Right lung (tissue), 2 donors: ENCODE measurements at regions not wholly inside any gene's neighbourhood (a gene's known extent, or its start where the extent isn't known, plus 50 kb on each side); places are given as distances from the start of the nearest gene placed in this dataset.
"Not testable (repeated sequence)": the region's sequence is repeated elsewhere in the genome, so short reads cannot be mapped to it uniquely, and the experiment has no call there.

ENCODE experiments used
- DNase-seq, 2 donors: peaks; one replicate each; pipeline ENCODE4 v3.0.0-alpha.2; 2013

GRCh38 chr18:27382567-27383216 lies 197.6 kb upstream of the CHST9 start:
- DNase-seq = no peak

DNA sequence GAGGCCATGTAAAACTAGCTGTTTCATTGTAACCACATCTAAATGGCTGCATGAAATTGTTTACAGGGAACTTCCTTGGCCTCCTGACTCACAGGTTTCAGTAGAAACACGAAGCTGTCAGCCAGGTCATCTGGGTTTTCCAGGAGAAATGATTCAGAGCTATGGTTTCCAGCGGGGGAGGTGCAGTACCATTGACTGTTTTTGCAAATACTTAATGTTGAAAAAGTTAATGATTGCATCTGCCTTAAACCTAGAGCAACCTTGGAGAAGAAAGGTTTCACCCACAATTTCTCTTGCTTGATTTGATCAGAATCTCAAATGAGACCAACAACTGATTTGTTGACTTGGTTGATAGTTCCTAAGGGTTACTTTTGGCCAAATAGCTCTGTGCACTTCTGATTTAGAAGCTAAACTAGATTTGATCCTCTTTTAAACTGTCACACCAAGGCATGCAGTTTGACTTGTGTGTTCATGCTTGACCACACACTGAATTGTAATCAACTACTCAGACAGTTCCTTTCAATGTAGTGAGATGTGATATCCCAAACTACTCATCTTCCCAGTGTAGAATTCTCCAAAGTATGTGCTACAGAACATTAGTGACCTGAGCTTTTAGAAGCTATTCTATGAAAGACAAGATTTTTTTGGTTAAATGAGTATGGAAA lies 193.5 kb upstream of the CHST9 start:
- no peak for DNase-seq

- DNase-seq = no peak
These were observed 192.1 kb upstream of the CHST9 start for GRCh38 chr18:27377251-27377650.

GRCh38 chr18:27372386-27372785 lies 187.3 kb upstream of the CHST9 start:
- no peak for DNase-seq

DNA sequence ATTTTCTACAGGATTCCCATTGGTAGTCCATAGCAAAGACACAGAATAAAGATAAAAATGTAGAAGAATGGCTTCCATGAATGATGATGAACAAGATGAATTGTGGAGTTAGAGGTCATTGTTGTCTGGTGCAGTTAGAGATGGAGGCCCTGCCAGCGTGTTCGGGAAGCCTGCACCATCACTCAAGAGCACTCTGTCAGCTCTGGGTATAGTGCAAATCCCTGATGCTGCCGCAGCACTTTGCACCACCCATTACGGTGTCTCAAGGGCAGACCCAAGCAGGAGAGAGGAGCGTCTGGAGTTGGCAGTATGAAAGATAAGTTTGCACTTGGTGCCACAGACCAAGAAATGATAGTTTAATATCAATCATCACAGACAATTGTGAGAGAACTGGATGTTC lies 181.6 kb upstream of the CHST9 start:
- no peak for DNase-seq

- DNase-seq = no peak
These were observed 181.0 kb upstream of the CHST9 start for GRCh38 chr18:27366151-27366550.

DNA sequence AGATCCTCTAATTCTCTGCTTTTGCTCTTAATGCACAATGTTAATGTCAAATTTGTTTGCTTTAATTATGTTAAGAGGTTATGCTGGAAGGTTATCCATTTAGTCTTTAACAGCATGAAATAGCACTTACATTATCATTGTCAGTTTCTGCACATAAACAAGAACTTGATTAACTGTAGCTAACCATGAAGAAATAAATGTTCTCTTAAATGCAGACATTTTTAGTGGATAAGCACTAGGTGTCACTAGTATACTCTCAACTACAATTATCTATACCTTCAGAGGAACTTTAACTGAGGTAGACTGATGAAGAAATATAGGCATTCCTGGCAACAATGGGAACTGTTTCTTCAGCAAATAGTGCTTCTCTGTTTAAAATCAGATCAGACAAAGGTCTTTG lies 178.8 kb upstream of the CHST9 start:
- no peak for DNase-seq

DNA sequence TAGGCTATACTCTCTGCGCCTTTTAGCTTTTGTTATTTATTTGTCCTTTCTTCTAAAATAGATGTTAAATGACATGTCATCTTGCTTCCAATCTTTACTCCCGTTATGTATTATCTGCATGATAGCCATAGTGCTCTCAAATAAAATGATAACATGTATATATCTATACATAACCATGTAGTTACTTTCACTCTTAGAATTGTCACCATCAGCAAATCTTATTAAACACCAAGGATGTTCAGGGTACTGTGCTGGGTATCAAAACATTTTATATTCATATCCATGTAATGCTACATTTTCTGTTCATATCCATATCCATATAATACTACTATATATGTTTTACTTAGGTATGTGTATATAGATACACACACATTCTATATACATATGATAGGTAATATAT lies 176.4 kb upstream of the CHST9 start:
- no peak for DNase-seq

- DNase-seq = no peak
These were observed 170.2 kb upstream of the CHST9 start for GRCh38 chr18:27355308-27355707.

GRCh38 chr18:27353273-27353672 lies 168.2 kb upstream of the CHST9 start:
- DNase-seq = no peak

DNA sequence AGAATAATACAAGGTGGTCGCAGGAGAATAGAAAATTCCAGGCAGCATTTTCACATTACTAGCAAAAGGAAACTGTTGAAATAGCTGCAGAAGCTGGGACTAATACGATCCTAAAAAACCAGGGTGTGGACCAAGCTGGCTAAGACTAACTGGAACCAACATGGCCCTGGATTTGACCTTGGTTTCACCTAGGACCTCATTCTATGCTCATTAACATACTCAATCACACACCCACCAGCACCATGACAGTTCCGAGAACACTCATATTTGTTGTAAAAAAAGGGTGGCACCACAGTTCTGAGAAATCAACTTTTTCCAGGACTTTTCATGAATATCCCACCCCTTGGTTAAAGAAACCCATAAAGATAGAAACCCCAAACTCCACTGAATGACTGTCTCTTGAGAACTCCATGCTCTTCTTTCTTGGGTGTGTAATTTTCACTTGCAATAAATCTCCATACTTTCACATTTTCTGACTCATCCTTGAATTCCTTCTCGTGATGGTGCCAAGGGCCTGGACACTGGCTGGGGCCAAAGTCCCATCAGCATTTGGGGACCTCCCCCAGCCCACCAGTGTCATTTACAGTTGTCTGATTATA lies 164.3 kb upstream of the CHST9 start:
- DNase-seq = no peak

DNA sequence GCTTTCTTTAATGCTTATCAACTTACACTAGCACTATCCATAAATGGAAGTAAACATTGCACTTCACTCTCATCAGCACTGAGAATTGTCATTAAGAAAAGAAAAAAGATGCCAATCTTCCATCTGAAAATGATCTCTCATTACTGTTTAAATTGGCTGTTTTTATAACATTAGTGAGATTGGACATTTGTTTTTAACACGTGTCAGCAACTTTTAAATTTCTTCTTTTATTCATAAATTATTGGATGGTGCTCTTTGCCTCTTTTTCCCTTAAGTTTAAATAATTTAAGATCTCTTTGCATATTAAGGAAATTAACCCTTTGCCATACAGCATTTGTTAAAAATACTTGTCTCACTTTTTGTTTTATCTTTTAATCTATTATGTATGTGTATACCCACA lies 146.5 kb upstream of the CHST9 start:
- DNase-seq = no peak

GRCh38 chr18:27314996-27315395 lies 129.9 kb upstream of the CHST9 start:
- DNase-seq = peak in 1 of 2 donors; percentile 31

DNA sequence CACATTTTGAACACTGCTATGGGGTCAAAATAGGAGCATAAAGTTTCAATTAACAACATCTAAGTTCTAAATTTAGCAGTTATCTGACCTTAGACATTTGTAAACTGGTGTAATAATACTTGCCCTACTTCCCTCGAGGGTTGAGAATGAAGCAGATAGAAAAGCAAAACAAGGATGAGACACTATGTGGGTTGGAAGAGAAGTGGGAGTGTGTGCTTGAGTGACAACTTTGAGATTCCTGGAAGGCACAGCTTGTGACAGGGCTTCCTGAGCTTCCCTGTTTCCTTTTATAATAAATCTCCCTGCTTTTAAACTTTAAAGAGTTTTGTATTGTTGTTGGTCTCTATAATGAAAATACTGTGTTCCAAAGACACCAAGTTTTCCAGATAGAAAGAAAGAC lies 128.6 kb upstream of the CHST9 start:
- no peak for DNase-seq

- no peak for DNase-seq
These were observed 127.7 kb upstream of the CHST9 start for GRCh38 chr18:27312853-27313252.

DNA sequence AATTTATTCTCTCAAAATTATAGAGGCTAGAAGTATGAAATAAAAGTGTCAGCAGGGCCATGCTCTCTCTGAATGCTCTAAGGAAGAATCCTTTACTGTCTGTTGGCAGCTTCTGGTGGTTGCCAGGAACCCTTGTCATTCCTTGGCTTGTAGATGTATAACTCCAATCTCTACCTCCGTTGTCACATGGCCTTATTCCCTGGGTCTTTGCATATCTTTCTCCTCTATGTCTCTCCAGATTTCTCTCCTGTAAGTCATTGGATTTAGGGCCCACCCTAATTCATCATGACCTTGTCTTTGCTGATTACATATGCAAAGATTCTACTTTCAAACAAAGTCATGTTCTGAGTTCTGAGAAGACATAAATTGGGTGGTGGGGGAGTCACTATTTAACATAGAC lies 127.0 kb upstream of the CHST9 start:
- DNase-seq = no peak

DNA sequence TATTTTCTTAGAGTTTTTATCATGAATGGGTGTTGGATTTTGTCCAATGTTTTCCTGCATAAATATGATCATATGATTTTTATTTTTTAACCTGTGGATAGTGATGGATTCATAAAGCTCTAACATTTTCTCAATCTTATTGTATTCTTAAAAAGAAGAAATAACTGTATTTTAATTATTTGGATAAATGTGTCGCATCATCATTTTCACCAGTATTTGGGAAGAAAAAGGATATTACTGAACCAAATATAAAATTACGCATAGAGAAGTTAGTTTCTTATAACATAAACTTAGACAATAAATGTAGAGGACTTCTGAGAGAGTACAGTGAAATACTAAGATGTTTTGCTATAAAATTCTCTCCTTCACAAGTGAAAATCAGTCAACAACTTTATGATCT lies 126.0 kb upstream of the CHST9 start:
- no peak for DNase-seq

GRCh38 chr18:27301615-27302378 lies 116.7 kb upstream of the CHST9 start:
- no peak for DNase-seq

DNA sequence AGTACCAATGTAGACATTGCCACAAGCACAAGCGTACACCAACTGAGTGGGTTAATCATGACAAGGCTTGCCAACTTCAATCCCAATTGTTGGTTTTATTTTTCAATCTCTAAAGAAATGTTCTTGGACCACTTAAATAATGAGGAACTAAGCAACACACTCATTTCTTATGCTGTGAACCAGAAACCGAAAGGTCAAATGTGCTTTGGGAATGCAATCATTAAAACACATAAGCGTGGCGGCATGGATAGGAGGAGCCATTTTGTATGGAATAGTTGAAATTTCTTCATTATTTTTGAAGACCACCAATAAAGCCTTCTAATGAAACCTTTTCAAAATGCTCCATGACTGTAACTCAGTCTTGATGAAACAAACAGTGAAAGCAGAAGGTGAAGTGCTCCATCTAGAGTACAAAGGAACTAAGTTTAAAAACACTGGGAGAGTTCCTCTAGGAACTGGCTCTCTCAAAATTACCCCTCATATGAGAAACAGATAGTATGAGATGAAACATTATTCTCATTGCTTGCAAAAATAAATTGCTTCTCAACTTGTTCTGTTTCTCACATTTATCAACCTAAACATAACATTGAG lies 113.2 kb upstream of the CHST9 start:
- DNase-seq = peak in 1 of 2 donors; percentile 4

DNA sequence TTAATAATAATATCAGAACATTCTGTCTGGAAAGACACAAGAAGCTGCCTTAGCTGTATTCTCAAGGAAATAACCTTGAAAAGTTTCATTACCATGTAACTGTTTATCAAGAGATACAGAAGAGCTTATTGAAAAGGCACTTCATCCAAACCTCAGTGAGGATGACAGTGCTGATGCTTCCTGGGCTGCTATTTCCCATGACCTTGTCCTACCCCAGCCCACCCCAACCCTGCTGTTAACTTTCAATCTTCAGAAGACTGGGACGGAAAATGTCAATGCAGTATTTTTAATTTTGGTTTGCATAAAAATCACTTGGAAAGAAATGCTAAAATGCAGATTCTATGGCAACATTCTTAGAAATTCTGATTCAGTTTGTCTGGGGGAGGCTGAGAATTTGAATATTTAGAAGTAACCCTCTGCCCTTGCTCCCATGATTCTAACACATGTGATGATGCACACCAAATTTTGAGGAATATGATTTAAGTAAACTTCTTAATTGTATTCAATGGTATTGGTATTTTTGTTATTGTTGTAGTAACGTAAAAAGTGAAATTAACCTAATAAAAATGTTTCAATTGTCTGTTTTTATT lies 101.0 kb upstream of the CHST9 start:
- DNase-seq = not testable (repeated sequence)

DNA sequence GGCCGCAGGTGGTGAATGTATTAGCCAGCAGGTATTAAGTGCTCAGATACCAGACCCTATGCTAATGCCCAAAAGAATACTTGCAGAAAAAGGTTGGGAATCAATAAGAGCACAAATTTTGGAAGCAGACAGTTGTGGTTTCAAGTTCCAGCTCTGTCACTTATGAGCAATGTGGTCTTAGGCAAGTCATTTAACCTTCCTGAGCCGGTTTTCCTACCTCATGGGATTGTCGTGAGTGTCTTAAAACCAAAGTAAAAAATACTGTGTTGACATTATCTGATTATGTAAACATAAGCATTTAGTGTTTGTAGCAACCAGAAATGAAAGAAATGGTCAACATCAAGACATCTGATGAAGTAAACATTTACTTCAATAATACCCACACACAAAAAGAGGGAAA lies 93.0 kb upstream of the CHST9 start:
- no peak for DNase-seq

DNA sequence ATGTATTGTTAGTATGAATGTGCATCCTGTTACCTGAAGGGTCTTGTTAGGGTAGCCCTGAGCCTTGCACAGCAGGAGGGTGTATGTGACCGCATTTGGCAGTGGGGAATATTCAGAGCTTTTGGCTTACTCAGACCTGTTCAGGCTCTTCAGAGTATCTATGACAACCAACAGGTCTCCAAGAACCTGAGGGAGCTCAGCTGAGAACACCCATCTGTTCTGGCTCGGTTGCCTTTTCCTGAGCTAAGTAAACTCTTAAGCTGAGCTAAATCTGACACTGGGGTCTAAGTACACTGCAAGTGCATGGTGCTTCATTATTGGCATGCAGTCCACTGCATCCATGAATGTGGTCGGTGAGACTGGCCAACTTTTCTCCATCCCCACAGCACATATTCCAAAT lies 92.4 kb upstream of the CHST9 start:
- DNase-seq = no peak
